GM18505 (cell line): ENCODE measurements at regions not wholly inside any gene's neighbourhood (a gene's known extent, or its start where the extent isn't known, plus 50 kb on each side); places are given as distances from the start of the nearest gene placed in this dataset.

ENCODE experiments used
- ATAC-seq: cut with Tn5 transposase; IDR thresholded peaks from one replicate; pipeline ENCODE4 v1.9.1; 2021; ENCODE audit not compliant: unreplicated experiment
- POLR2A ChIP-seq: IDR thresholded peaks from 4 replicates; pipeline ENCODE4 v1.6.1; 2011; ENCODE audit warnings: borderline replicate concordance; ENCODE audit not compliant: insufficient read depth, insufficient read length; ENCODE audit errors: extremely low read depth

DNA sequence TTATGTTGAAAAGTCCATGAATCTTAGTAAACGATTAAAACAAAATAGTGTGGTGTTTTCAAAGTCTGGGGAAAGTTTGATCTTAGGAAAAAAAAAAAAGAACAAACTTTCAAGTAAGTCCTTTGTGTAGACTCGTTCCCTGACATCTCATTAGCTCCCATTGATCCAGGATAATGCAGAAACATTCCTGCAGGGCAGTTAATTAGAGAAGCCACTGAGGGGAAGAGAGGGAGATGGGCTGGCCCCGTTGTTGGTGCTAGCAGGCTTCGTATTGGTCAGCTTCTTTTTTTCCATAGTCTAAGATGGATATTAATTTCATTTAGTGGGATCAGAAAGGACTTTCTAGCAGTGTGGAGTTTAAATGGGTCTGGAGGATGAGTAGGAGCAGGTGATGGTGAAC lies 340.2 kb downstream of the DRD1 start:
- no peak for ATAC-seq
- TF ChIP-seq POLR2A = no peak

GRCh38 chr5:175102717-175103116 lies 341.3 kb downstream of the DRD1 start:
- no peak for TF ChIP-seq POLR2A
- ATAC-seq = no peak

DNA sequence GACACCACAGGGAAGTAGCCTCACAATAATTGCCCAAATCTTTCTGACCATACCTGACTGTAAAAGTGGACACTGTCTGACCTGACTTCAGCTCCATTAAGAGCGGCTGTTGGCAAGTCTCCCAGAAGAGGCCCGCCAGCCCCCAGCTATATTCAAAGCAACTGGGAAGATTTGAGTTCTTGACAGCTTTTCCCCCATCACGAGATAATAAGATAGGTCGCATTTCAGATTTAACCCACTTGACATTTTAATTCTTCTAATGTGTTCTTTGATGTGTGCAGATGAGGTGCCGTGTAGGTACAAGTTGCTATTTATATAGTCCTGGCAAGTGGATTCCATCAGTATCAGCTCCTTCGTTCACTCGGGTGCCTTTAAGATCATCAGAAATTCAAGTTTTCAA lies 345.7 kb downstream of the DRD1 start:
- TF ChIP-seq POLR2A = no peak
- ATAC-seq = no peak

DNA sequence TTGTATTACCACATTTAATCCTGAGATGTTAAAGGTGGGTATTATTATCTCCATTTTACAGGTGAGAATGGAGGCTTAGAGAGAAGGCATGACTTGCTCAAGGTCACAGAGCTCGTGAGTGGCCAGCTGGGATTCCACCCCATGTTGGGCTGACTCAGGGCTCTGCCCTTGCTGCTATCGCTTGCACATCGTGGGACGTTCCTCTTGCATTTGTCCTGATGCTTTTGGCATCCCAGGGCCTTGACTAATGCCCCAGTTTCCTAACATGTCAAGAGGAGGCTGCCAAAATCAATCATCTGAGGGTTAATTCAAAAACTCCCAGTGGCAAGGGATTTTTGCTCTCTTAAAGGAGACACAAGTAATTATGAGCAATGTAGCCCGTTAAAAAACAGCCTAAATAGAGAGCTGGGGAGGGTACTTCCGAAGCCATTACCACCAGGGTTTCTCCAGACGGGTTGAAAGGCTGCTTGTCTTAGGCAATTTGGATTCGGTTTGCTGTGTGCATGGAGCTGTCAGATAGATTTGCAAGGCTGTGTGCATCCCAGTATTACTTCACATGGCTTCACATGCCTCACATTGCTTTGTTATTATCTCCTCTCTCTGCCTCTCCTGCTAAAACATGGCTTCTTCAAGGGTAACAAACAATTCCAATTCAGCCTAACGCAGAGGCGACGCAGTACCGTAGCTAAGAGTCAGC lies 347.4 kb downstream of the DRD1 start:
- no peak for ATAC-seq
- no peak for TF ChIP-seq POLR2A

- TF ChIP-seq POLR2A = no peak
- ATAC-seq = no peak
Observed at GRCh38 chr5:175094461-175094860, 349.5 kb downstream of the DRD1 start.

GRCh38 chr5:175092691-175093090 lies 351.3 kb downstream of the DRD1 start:
- TF ChIP-seq POLR2A = no peak
- no peak for ATAC-seq

GRCh38 chr5:175088963-175089362 lies 355.0 kb downstream of the DRD1 start:
- TF ChIP-seq POLR2A = no peak
- no peak for ATAC-seq

DNA sequence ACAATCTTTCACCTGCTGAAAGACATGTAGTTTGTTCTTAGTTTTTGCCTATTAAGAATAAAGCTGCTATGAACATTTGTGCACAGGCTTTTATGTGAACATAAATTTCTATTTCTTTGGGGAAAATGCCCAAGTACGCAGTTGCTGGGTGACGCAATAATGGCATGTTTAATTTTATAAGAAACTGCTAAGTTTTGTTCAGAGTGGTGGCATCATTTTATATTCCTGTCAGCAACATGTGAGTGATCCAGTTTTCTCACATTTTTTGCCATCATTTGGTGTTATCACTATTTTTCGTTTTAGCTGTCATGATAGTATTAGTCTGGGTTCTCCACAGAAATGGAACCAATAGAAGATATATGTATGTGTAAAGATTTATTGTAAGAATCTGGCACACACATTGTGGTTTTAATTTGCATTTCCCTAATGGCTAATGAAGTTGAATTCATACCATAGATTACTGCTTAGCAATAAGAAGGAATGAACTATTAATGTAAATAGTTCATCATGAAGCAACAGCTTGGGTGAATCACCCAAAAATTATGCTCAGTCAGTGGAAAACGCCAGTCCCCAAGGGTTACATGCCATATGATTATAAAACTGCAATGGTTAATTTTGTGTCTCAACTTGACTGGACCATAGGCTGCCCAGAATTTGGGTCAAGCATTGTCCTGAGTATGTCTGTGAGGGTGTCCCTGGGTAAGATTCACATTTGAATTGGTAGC lies 358.6 kb downstream of the MSX2 start:
- no peak for TF ChIP-seq POLR2A
- no peak for ATAC-seq

DNA sequence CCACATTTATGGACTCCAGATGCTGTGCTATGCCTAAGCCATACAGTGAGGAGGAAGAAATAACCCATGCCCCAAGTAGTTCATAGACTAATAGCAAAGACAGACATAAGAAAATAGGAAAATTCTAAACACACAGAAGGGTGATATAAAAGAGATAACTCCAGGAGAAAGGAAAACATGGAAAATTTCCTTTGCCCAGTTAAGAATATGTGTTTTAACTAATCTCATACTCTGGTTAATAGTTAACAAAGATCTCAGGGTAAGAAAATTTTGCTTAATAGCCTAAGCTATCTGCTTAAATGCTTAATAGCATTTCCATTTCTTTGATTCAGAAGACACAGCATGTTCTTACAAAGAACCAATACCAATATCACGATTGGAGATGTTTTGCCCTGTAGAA lies 358.0 kb downstream of the MSX2 start:
- no peak for TF ChIP-seq POLR2A
- no peak for ATAC-seq

DNA sequence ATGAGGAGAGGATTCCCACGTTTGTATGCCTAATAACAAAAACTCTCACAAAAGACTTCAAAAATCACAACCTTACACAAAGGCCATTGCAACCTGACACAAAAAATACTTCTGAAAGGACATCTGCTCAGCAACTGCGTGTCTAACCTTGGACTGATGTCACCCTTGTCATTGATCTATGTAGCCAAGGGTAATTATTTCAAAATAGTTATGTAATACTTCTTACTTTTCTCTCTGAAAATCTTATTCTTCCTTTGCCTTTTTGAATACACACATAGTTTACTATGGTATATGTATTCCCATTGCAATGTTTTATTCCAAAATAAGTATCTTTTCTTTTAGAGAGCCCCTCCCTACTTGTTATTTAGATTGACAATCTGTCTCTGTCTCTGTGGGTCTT lies 355.3 kb downstream of the MSX2 start:
- ATAC-seq = no peak
- TF ChIP-seq POLR2A = no peak

- TF ChIP-seq POLR2A = no peak
- no peak for ATAC-seq
Observed at GRCh38 chr5:175070283-175070682, 345.9 kb downstream of the MSX2 start.

DNA sequence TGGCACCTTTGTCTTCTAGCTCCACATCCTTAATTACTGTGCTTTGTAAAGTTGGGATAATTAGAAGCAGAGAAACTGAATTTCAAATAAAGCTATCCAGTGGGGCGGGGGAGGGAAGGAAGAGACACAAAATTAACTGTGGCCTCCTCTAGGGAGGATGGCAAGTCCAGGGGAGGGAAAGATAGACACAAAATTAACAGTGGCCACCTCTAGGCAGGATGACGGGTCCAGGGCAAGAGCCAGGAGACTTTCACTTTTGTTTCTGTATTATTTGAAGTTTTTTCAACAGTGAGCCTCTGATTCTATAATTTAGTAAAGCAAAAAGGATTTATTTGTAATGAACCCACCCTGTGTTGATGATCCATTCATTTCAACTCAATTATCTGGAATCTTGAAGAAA lies 335.9 kb downstream of the MSX2 start:
- no peak for ATAC-seq
- TF ChIP-seq POLR2A = no peak

- TF ChIP-seq POLR2A = no peak
- ATAC-seq = no peak
Observed at GRCh38 chr5:175059687-175060211, 335.4 kb downstream of the MSX2 start.

DNA sequence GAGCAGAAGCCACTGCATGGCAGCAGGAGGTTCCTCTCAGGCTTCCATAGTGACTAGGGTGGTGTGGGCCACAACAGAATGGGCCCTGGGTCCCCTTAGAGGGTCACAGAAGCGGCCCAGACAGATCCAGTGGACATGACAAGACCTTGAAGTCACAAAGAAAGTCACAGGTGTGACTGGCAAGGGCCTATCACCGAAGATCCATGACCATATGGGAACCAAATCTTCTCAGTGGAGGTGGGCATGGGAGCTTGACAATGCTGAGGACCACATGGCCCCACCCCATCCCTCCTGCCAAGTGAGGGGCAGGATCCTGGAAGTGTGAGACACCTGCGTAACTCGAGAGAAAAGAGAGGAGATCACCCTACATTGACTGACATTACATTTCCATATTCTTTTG lies 332.4 kb downstream of the MSX2 start:
- no peak for TF ChIP-seq POLR2A
- no peak for ATAC-seq
